Esophagus muscularis mucosa (tissue), 4 donors: ENCODE measurements at regions not wholly inside any gene's neighbourhood (a gene's known extent, or its start where the extent isn't known, plus 50 kb on each side); places are given as distances from the start of the nearest gene placed in this dataset.

Source experiments
- DNase-seq: peaks from one replicate; pipeline ENCODE4 v3.0.0-alpha.2; 2017; ENCODE audit errors: extremely low spot score
- H3K27ac ChIP-seq, 4 donors: fragments of 200-600 bp; sonication (generic); replicated peaks in 1 of 4; 1 replicate in 3 of 4; 2 replicates in 1 of 4; pipeline ENCODE4 v1.5.1; 2016 to 2019; ENCODE audit warnings: mild to moderate bottlenecking in 1 of 4
- H3K27me3 ChIP-seq, 4 donors: fragments of 200-600 bp; sonication (generic); one replicate each; pipeline versions ENCODE4 v1.5.1 to v1.6.0; 2016 to 2019
- H3K36me3 ChIP-seq, 4 donors: fragments of 200-600 bp; sonication (generic); one replicate each; pipeline ENCODE4 v1.5.1; 2016 to 2019
- H3K4me1 ChIP-seq, 4 donors: fragments of 200-600 bp; sonication (generic); one replicate each; pipeline ENCODE4 v1.5.1; 2016 to 2019
- H3K4me3 ChIP-seq, 4 donors: fragments of 200-600 bp; sonication (generic); 1 replicate in 2 of 4; 2 replicates in 2 of 4; pipeline ENCODE4 v1.5.1; 2016 to 2019; ENCODE audit warnings: mild to moderate bottlenecking in 4 of 4, moderate library complexity in 1 of 4
- H3K9me3 ChIP-seq, 4 donors: fragments of 200-600 bp; sonication (generic); 1 replicate in 3 of 4; 2 replicates in 1 of 4; pipeline ENCODE4 v1.5.1; 2016 to 2019
- CTCF ChIP-seq, 3 experiments: fragments of 200-600 bp in 2 of 3; fragments of 450-650 bp in 1 of 3; sonication (generic) in 2 of 3; IDR thresholded peaks; one replicate each; pipeline ENCODE4 v1.5.1; 2017 to 2019; ENCODE audit warnings: antibody characterized with exemption in 3 of 3, mild to moderate bottlenecking in 2 of 3, moderate library complexity in 1 of 3
- EP300 ChIP-seq: sonication (generic); formaldehyde crosslinking; IDR thresholded peaks from one replicate; pipeline ENCODE4 v1.6.1; 2017; ENCODE audit warnings: antibody characterized with exemption
- POLR2A ChIP-seq: fragments of 450-650 bp; IDR thresholded peaks from one replicate; pipeline ENCODE4 v1.6.1; 2017; ENCODE audit warnings: antibody characterized with exemption, moderate library complexity, mild to moderate bottlenecking, low read depth
- POLR2AphosphoS5 ChIP-seq, 2 donors: sonication (generic); formaldehyde crosslinking; IDR thresholded peaks; one replicate each; pipeline ENCODE4 v1.6.1; 2017; ENCODE audit warnings: antibody characterized with exemption in 2 of 2
- WGBS: methylation state at CpG from one replicate; pipeline ENCODE4 v1.1.5; 2018; 5-methylcytosine and 5-hydroxymethylcytosine counted together
- intact Hi-C: fragments of 100-400 bp; cut with DNase I; formaldehyde crosslinking; loops from one replicate; pipeline ENCODE4 v1.15.1; 2023

- TF ChIP-seq POLR2AphosphoS5 (IDR thresholded peaks at IDR 0.05) (no peak), CTCF (IDR thresholded peaks at IDR 0.05) (no peak), EP300 (no peak), POLR2A (no peak)
- no peak for DNase-seq
- no peaks in the 10 kb centered on the region for H3K36me3 ChIP-seq
- no peaks in the 10 kb centered on the region for H3K27me3 ChIP-seq
- intact Hi-C loops, result no loop called here
- no peaks in the 10 kb centered on the region for H3K9me3 ChIP-seq
- peaks cover 0 to 16% (median 11%) of the 10 kb centered on the region in 4 donors for H3K4me1 ChIP-seq
- no peak overlapping the region for H3K27ac ChIP-seq
- H3K4me3 ChIP-seq, result no peak overlapping the region
- 95% methylated on average over 12 of the region's 12 CpGs for WGBS
Measured at GRCh38 chr6:1127597-1128288, 184.2 kb upstream of the FOXQ1 start.

GRCh38 chr6:1127129-1127528 is 184.8 kb upstream of the FOXQ1 start:
- no peak overlapping the region for H3K4me3 ChIP-seq
- H3K4me1 ChIP-seq, result peaks cover 0 to 12% (median 8%) of the 10 kb centered on the region in 4 donors
- no peak overlapping the region for H3K27ac ChIP-seq
- no peak for DNase-seq
- no peaks in the 10 kb centered on the region for H3K9me3 ChIP-seq
- WGBS, result 85% methylated on average over 9 of the region's 9 CpGs
- TF ChIP-seq CTCF (IDR thresholded peaks at IDR 0.05) (no peak), POLR2AphosphoS5 (IDR thresholded peaks at IDR 0.05) (no peak), EP300 (no peak), POLR2A (no peak)
- no peaks in the 10 kb centered on the region for H3K27me3 ChIP-seq
- intact Hi-C loops, result no loop called here
- no peaks in the 10 kb centered on the region for H3K36me3 ChIP-seq

- no peak for TF ChIP-seq EP300
- TF ChIP-seq POLR2AphosphoS5 (IDR thresholded peaks at IDR 0.05), result no peak
- no peak for TF ChIP-seq POLR2A
- TF ChIP-seq CTCF (IDR thresholded peaks at IDR 0.05), result no peak
- intact Hi-C loops, result no loop called here
- H3K4me1 ChIP-seq, result peaks cover 0 to 5% (median 0%) of the 10 kb centered on the region in 4 donors
- H3K36me3 ChIP-seq, result no peaks in the 10 kb centered on the region
- DNase-seq, result no peak
- no peak overlapping the region for H3K4me3 ChIP-seq
- 95% methylated on average over 7 of the region's 7 CpGs for WGBS
- H3K27me3 ChIP-seq, result no peaks in the 10 kb centered on the region
- no peak overlapping the region for H3K27ac ChIP-seq
- H3K9me3 ChIP-seq, result no peaks in the 10 kb centered on the region
Measured at GRCh38 chr6:1126036-1126435, 185.9 kb upstream of the FOXQ1 start.

- intact Hi-C loops, result no loop called here
- Histone ChIP-seq H3K27me3 (no peaks in the 10 kb centered on the region), H3K4me1 (peaks cover 0 to 5% (median 0%) of the 10 kb centered on the region in 4 donors), H3K36me3 (no peaks in the 10 kb centered on the region), H3K4me3 (no peak overlapping the region), H3K27ac (no peak overlapping the region), H3K9me3 (no peaks in the 10 kb centered on the region)
- TF ChIP-seq POLR2AphosphoS5 (IDR thresholded peaks at IDR 0.05), result no peak
- no peak for TF ChIP-seq CTCF (IDR thresholded peaks at IDR 0.05)
- TF ChIP-seq POLR2A, result no peak
- no peak for TF ChIP-seq EP300
- no peak for DNase-seq
- 94% methylated on average over 8 of the region's 8 CpGs for WGBS
Measured at GRCh38 chr6:1125297-1125696, 186.6 kb upstream of the FOXQ1 start.

GRCh38 chr6:1124885-1125284 is 187.0 kb upstream of the FOXQ1 start:
- H3K4me3 ChIP-seq, result no peak overlapping the region
- no peak overlapping the region for H3K27ac ChIP-seq
- no peaks in the 10 kb centered on the region for H3K9me3 ChIP-seq
- 82% methylated on average over 4 of the region's 6 CpGs for WGBS
- DNase-seq, result no peak
- no peak for TF ChIP-seq CTCF (IDR thresholded peaks at IDR 0.05)
- TF ChIP-seq POLR2AphosphoS5 (IDR thresholded peaks at IDR 0.05), result no peak
- no peak for TF ChIP-seq POLR2A
- no peaks in the 10 kb centered on the region for H3K27me3 ChIP-seq
- H3K36me3 ChIP-seq, result no peaks in the 10 kb centered on the region
- intact Hi-C loops, result no loop called here
- H3K4me1 ChIP-seq, result peaks cover 0 to 5% (median 0%) of the 10 kb centered on the region in 4 donors
